NOMO-1 treated with dmso at 0.1 percent for 144 hours (cell line): ENCODE measurements at regions not wholly inside any gene's neighbourhood (a gene's known extent, or its start where the extent isn't known, plus 50 kb on each side); places are given as distances from the start of the nearest gene placed in this dataset.

ENCODE experiments used
- DNase-seq: peaks from one replicate; lab custom pipeline; 2025; ENCODE audit not compliant: unreplicated experiment; lab: John Stamatoyannopoulos, UW

- DNase-seq: no peak
These were observed 215.7 kb downstream of the GAS1 start for GRCh38 chr9:86731511-86732063.

GRCh38 chr9:86730163-86730928 is 217.0 kb downstream of the GAS1 start:
- DNase-seq: no peak

GRCh38 chr9:86724529-86724928 is 222.8 kb downstream of the GAS1 start:
- no peak for DNase-seq

GRCh38 chr9:86723346-86723745 is 224.0 kb downstream of the GAS1 start:
- DNase-seq: no peak

GRCh38 chr9:86722706-86723075 is 224.6 kb downstream of the GAS1 start:
- no peak for DNase-seq

- DNase-seq: no peak
These were observed 225.2 kb downstream of the GAS1 start for GRCh38 chr9:86721843-86722705.

- DNase-seq: no peak
These were observed 226.0 kb downstream of the GAS1 start for GRCh38 chr9:86721226-86721781.

GRCh38 chr9:86720639-86721225 is 226.6 kb downstream of the GAS1 start:
- no peak for DNase-seq

GRCh38 chr9:86718388-86719049 is 228.8 kb downstream of the GAS1 start:
- no peak for DNase-seq

GRCh38 chr9:86716326-86716922 is 230.9 kb downstream of the GAS1 start:
- no peak for DNase-seq

- DNase-seq: no peak
These were observed 232.3 kb downstream of the GAS1 start for GRCh38 chr9:86714999-86715398.

- DNase-seq: no peak
These were observed 233.3 kb downstream of the GAS1 start for GRCh38 chr9:86713970-86714369.

- no peak for DNase-seq
These were observed 233.8 kb downstream of the GAS1 start for GRCh38 chr9:86713470-86713869.

- no peak for DNase-seq
These were observed 238.1 kb downstream of the GAS1 start for GRCh38 chr9:86708918-86709835.

GRCh38 chr9:86707932-86708510 is 239.3 kb downstream of the GAS1 start:
- DNase-seq: no peak

- DNase-seq: no peak
These were observed 240.9 kb downstream of the GAS1 start for GRCh38 chr9:86706391-86706790.

- no peak for DNase-seq
These were observed 241.8 kb downstream of the GAS1 start for GRCh38 chr9:86705490-86705889.

- no peak for DNase-seq
These were observed 244.0 kb downstream of the GAS1 start for GRCh38 chr9:86703346-86703745.

- DNase-seq: no peak
These were observed 246.7 kb downstream of the GAS1 start for GRCh38 chr9:86700629-86701028.
